GM21825 (cell line): ENCODE measurements at regions not wholly inside any gene's neighbourhood (a gene's known extent, or its start where the extent isn't known, plus 50 kb on each side); places are given as distances from the start of the nearest gene placed in this dataset.

ENCODE experiments used
- ATAC-seq: cut with Tn5 transposase; IDR thresholded peaks from one replicate; pipeline ENCODE4 v1.9.1; 2021; ENCODE audit warnings: mild to moderate bottlenecking, moderate library complexity; ENCODE audit not compliant: unreplicated experiment

DNA sequence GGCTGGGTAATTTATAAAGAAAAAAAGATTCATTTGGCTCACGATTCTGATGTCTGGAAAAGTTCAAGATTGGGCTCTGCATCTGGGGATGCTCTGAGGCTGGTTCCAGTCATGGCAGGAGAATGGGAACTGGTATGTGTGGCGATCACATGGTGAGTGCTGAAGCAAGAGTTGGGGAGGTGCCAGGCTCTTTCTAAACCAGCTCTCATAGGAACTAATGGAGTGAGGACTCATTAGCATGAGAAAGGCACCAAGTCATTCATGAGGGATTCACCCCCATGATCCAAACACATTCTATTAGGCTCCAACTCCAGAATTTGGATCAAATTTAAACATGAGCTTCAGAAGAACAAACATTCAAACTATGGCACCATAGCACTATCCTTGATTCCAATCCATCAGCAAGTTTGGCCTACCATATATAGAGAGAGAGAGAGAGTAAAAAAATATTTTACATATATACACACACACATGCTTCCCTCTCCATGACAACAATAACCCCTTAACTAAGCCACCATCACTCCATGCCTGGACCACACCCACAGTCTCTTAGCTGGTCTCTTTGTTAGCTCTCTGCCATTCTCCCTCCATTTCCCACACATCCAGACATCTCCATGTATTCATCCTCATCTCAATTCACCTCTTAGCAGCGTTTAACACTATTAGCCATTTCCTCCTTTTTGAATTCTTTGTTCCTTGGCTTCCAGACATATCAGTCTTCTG is 57.9 kb downstream of the NPY start:
- ATAC-seq: no peak

DNA sequence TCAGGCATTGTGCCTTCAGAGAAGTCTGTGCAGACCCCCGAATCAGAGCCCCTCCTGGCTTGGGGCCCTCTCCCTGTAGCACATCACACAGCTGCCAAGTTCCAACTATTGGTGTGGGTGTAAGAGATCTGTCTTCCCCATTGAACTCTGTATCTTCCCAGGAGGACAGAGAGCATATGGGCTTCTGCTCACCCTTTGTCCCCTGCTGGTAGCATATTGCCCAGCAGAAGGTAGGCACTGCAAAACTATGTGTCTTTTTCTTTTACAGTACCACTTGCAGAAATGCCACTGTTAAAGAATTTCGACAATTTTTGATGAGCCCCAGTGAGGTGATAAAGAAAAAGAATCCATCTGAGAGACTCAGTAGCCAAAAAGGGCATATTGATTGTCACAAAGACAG is 59.6 kb downstream of the NPY start:
- ATAC-seq: no peak

- ATAC-seq: no peak
Observed at GRCh38 chr7:24346129-24346528, 62.1 kb downstream of the NPY start.

- no peak for ATAC-seq
Observed at GRCh38 chr7:24346716-24347115, 62.7 kb downstream of the NPY start.

GRCh38 chr7:24349339-24349738 is 65.3 kb downstream of the NPY start:
- no peak for ATAC-seq

DNA sequence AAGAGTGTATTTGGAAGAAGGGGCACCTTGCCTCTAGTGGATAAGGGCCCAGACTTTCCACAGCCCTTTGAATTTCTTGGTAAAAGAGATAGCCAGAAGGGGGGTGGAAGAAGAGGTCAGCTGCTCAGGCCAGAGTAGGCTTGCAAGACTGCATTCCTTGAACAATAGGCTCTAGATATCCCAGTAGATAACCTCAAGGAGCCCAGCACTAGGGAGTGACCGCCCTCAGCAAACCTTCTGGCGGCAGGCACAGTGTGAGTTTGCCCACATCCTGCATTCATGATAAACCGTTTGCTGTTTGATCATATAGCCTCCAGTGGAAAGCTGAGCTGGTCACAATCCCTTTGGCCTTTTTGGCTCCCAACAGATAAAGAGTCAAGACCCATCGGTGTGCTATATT is 70.5 kb downstream of the NPY start:
- ATAC-seq: no peak

DNA sequence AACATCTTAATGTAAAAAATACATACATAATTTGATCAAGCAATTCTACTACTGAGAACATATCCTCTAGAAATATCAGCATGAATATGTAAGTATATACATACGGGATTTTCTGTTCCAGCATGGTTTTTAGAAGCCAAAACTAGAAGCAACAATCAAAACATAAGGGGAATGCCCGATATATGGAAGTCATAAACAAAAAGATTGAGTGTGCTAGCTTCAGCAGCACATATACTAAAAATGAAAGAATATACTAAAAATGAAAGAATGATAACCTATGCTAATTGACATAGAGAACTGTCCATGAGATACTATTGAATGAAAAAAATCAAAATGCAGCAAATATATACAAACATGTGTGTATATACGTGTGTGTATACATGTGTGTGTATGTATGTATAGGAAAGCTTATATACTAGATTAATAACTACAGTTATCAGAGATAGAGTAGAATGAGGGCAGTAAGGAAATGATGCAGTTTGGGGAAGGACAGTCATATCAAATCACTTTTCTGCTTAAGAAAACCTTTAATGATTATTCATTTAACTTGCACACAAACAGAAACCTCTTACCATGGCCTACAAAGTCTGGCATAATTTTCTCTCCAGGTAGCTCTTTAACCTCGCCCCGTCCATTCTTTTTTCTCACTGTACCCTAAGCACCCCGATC is 72.9 kb downstream of the NPY start:
- no peak for ATAC-seq

- ATAC-seq: no peak
Observed at GRCh38 chr7:24361001-24361400, 77.0 kb downstream of the NPY start.

- no peak for ATAC-seq
Observed at GRCh38 chr7:24365606-24366005, 81.6 kb downstream of the NPY start.

DNA sequence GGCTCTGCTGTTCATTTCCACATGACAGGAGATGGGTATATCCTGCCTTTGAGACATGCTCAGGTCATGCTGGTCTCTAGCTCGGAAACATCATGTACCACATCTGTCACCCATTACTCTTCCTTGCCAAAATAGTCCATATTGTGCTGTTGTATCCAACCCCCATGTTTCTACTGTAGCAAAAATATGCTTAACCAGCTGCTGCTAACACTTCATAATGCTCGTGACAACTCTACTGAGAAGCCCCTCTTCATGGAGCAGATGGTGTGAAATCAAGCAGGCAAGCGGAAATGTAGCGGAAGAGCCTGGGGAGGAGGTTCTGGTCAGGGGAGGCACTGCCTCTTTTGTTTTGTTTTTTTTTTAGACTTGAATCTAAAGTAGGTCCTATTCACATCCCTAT is 82.9 kb downstream of the NPY start:
- no peak for ATAC-seq

GRCh38 chr7:24368161-24368560 is 84.2 kb downstream of the NPY start:
- no peak for ATAC-seq

GRCh38 chr7:24370541-24370940 is 86.6 kb downstream of the NPY start:
- ATAC-seq: no peak

- no peak for ATAC-seq
Observed at GRCh38 chr7:24372961-24373955, 89.3 kb downstream of the NPY start.

DNA sequence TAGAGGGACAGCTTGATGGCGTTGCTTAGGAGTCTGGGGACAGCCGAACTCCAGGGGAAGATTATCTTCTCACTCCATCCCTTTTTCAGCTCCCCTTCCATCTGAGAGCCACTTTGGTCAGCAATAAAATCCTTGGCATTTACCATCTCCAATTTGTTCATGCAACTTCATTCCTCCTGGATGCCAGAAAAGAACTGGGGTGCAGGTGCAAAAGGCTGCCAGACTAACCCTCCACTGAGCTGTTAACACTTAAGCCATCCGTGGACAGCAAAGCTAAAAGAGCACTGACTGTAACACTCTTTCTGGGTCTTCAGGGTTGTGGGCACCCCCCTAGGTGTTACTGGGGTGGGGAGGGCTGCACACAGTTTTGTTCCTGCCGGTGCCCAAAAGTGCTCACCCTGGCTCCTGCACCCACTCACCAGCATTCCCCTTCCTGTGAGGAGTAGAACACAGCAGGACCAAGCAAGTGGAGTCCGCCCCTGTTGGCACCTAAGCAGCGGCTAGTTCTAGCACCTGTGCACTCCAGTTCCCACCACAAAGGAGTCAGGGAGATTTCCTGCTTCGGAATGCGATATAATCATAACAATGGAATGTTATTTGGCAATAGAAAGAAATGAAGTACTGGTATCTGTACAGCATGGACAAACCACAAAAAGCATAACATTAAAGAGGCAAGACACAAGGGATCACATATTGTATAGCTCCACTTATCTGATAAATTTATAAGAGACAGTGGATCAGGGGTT is 95.1 kb downstream of the NPY start:
- ATAC-seq: no peak

DNA sequence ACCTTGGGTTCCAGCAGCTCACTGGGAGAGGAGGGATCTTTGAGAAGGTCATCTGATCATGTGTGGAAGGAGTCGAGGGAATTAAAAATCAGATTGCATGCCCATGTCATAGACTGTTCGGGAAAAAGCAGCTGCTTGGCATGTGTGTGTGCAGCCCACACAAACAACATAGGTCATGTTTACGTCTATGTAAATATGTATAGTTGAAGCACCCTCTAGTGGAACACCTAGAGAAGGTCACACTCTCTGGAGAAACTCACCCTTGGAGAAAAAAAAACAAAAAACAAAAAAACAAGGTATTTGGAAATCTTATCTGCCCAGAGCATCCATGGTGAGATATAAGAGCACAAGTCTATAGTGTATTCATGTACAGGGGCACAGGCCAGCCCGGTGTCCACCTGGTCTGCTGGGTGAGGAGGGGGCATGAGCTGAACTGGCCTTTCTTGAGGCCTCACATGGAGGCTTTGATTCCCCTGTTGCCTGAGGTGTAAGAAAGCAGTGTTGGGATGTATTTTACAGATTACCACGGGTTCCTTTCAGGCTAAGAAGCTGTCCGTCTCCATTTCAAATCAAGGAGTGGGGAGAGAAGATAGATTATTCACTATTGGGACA is 98.0 kb downstream of the NPY start:
- no peak for ATAC-seq

DNA sequence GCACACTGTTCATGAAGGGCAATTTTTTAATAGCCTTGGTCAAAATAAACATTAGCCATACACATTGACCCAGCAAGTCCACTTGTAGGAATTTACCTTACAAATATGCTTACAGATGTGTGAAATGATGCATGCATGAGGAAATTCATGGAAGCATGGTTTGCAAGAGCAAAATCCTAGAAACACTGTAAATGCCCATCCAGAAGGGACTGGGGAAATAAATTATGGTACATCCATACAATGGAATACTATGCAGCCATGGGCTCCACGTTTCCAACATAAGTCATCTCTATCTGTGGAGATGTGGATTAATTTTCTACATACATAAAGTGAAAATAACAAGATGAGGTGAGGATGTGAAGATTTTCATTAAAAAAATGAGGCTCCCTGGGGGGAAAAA is 99.1 kb downstream of the NPY start:
- ATAC-seq: no peak

DNA sequence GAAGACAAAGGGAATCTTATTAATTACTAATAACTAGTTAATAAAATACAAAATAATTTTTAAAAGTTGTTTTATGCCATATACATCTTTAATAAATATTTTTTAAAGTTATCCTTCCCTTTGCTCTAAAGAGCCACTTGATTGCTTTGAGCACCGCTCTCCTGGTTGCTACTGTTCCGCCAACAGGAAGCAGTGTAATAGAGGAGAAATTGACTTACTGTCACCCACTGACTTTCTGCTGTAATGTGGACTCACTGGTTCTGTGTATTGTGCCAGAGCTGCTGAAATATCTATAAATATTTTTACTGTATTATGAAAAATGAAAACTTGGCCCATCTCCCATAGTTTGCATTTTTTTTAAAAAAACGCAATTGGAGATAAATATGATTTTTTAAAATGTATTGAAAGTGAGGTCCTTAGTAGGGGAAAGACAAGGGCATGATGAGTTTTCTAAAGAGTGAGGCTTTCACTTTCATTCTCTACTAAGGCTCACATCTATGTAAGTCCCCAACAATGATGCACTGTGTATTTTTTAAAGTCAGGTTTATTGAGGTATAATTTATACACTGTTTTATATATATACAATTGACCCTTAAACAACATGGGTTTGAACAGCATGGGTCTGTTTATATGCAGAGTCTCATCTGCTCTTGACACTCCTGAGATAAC is 100.5 kb downstream of the NPY start:
- no peak for ATAC-seq

- no peak for ATAC-seq
Observed at GRCh38 chr7:24388212-24388611, 104.2 kb downstream of the NPY start.

DNA sequence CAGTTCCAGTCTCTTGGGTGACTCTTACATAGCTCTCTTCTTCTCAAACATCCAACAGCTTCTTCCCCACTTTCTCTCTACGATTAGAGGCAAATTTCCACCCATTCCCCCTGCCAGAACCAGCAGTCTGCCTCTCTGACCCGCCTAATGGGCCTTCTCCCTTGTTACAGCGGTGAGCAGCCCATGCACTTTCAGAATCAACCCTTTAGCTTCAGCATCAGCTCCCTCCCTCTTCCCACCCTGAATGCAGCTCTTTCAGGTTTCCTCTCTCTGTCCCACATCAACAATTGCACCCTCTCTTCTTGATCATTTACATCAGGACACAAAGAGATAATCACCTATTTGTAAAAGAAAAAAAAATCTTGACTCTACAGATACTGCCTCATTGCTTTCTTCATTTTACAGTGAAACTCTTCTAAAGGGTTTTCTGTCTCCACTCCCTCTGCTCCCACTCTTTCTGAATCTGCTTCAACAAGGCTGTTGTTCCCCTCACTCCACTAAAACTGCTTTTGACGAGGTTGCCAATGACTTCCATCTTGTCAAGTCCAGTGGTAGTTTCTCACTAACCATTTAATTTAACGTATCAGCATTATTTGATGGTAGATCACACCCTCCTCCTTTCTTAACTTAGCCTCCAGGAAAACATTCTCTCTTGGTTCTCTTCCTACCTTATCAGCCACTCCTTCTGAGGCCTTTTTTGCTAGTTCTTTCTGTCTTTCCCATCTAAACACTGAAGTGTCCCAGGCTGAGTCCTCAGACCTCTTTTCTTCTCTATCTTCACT is 106.6 kb downstream of the NPY start:
- ATAC-seq: no peak
